IMR-90 (cell line): ENCODE measurements at regions not wholly inside any gene's neighbourhood (a gene's known extent, or its start where the extent isn't known, plus 50 kb on each side); places are given as distances from the start of the nearest gene placed in this dataset.

Experiments
- ATAC-seq: fragments of 200-7000 bp; cut with Tn5 transposase; 2 replicates; pipeline ENCODE4 v1.9.1; 2020; ENCODE audit warnings: low read depth, mild to moderate bottlenecking, moderate library complexity
- BruUV-seq: library from RNA; stranded (reverse); fragments of 400-500 nt; replicated peaks from 2 replicates; lab custom pipeline; 2021; lab: Mats Ljungman, UMichigan
- CTCF ChIA-PET: fragments of 300-600 bp; formaldehyde crosslinking; extraction: SDS; loops from one replicate; lab custom pipeline; 2021; ENCODE audit warnings: antibody characterized with exemption; lab: Yijun Ruan, JAX
- POLR2A ChIA-PET: fragments of 300-600 bp; sonication (Branson Sonifier 250); formaldehyde crosslinking; loops from one replicate; lab custom pipeline; 2022; ENCODE audit warnings: antibody characterized with exemption; ENCODE audit not compliant: unreplicated experiment; lab: Charles Lee
- DNase-seq: peaks from one replicate; pipeline ENCODE4 v3.0.0; 2013
- H2AFZ ChIP-seq: replicated peaks from 2 replicates; pipeline ENCODE3; 2013; ENCODE audit warnings: low read length, mild to moderate bottlenecking; ENCODE audit not compliant: poor library complexity
- H2AK5ac ChIP-seq: 2 replicates; pipeline ENCODE4 v1.6.1; 2013; ENCODE audit warnings: low read depth, low read length, inconsistent platforms
- H2AK9ac ChIP-seq: replicated peaks from 2 replicates; pipeline ENCODE3; 2013; ENCODE audit warnings: mild to moderate bottlenecking, low read depth, low read length, moderate library complexity; ENCODE audit not compliant: poor library complexity
- H2BK120ac ChIP-seq: 2 replicates; pipeline ENCODE4 v1.6.1; 2013; ENCODE audit warnings: low read depth, low read length, inconsistent platforms
- H2BK15ac ChIP-seq: 3 replicates; pipeline ENCODE4 v1.6.1; 2013; ENCODE audit warnings: low read depth, low read length, inconsistent platforms
- H2BK20ac ChIP-seq: 2 replicates; pipeline ENCODE4 v1.6.1; 2013; ENCODE audit warnings: low read depth, mild to moderate bottlenecking, inconsistent platforms, low read length, moderate library complexity
- H2BK5ac ChIP-seq: 2 replicates; pipeline ENCODE4 v1.6.1; 2013; ENCODE audit warnings: mild to moderate bottlenecking, low read depth, low read length, inconsistent platforms; ENCODE audit not compliant: poor library complexity, severe bottlenecking
- H3K14ac ChIP-seq: replicated peaks from 2 replicates; pipeline ENCODE4 v1.6.1; 2013; ENCODE audit warnings: low read depth, low read length, inconsistent platforms
- H3K18ac ChIP-seq: 2 replicates; pipeline ENCODE4 v1.6.1; 2013; ENCODE audit warnings: low read depth, low read length, control low read depth
- H3K23ac ChIP-seq: 2 replicates; pipeline ENCODE4 v1.6.1; 2013; ENCODE audit warnings: low read depth, low read length, inconsistent platforms
- H3K27ac ChIP-seq: 2 replicates; pipeline ENCODE4 v1.5.1; 2013; ENCODE audit warnings: mild to moderate bottlenecking, control low read depth, low read length; ENCODE audit not compliant: insufficient read depth
- H3K27me3 ChIP-seq: 2 replicates; pipeline ENCODE4 v1.6.1; 2013; ENCODE audit warnings: low read length; ENCODE audit not compliant: control insufficient read depth, insufficient read depth
- H3K36me3 ChIP-seq: 2 replicates; pipeline ENCODE4 v1.6.1; 2013; ENCODE audit warnings: low read length, mixed read lengths; ENCODE audit not compliant: control insufficient read depth, insufficient read depth
- H3K4ac ChIP-seq: 2 replicates; pipeline ENCODE4 v1.6.1; 2013; ENCODE audit warnings: low read depth, low read length, inconsistent platforms
- H3K4me1 ChIP-seq: 2 replicates; pipeline ENCODE4 v1.6.1; 2013; ENCODE audit warnings: low read length, mixed read lengths; ENCODE audit not compliant: control insufficient read depth, insufficient read depth
- H3K4me2 ChIP-seq: 2 replicates; pipeline ENCODE4 v1.6.1; 2013; ENCODE audit warnings: low read depth, mild to moderate bottlenecking, control low read depth, low read length, moderate library complexity
- H3K4me3 ChIP-seq: 2 replicates; pipeline ENCODE4 v1.5.1; 2013; ENCODE audit warnings: low read depth, mild to moderate bottlenecking, control low read depth, low read length, moderate library complexity; ENCODE audit not compliant: insufficient read depth
- H3K56ac ChIP-seq: 2 replicates; pipeline ENCODE4 v1.6.1; 2013; ENCODE audit warnings: low read length, inconsistent platforms; ENCODE audit not compliant: insufficient read depth; ENCODE audit errors: extremely low read depth
- H3K79me1 ChIP-seq, 2 experiments: 2 replicates each; pipeline ENCODE4 v1.6.1; 2013; ENCODE audit warnings: low read length in 2 of 2, inconsistent platforms in 1 of 2, low read depth in 1 of 2
- H3K9ac ChIP-seq: 2 replicates; pipeline ENCODE4 v1.6.1; 2013; ENCODE audit warnings: low read depth, low read length, control low read depth
- H3K9me1 ChIP-seq: 2 replicates; pipeline ENCODE4 v1.6.1; 2013; ENCODE audit warnings: low read length, inconsistent platforms; ENCODE audit not compliant: insufficient read depth
- H3K9me3 ChIP-seq: 2 replicates; pipeline ENCODE4 v1.6.1; 2013; ENCODE audit warnings: low read length; ENCODE audit not compliant: control insufficient read depth, insufficient read depth
- H4K20me1 ChIP-seq: 2 replicates; pipeline ENCODE4 v1.6.1; 2013; ENCODE audit warnings: low read length, inconsistent platforms; ENCODE audit not compliant: insufficient read depth
- H4K5ac ChIP-seq: 2 replicates; pipeline ENCODE4 v1.6.1; 2013; ENCODE audit warnings: mild to moderate bottlenecking, low read depth, low read length, control low read depth
- H4K8ac ChIP-seq, 2 experiments: 2 replicates each; pipeline ENCODE4 v1.6.1; 2013; ENCODE audit warnings: low read depth in 2 of 2, low read length in 2 of 2, control low read depth in 1 of 2, inconsistent platforms in 1 of 2
- H4K91ac ChIP-seq: 2 replicates; pipeline ENCODE4 v1.6.1; 2013; ENCODE audit warnings: low read depth, low read length, inconsistent platforms; ENCODE audit not compliant: insufficient read depth
- BHLHE40 ChIP-seq: fragments of 150-350 bp; IDR thresholded peaks from 2 replicates; pipeline ENCODE4 v1.6.1; 2016; ENCODE audit warnings: mild to moderate bottlenecking, low read depth, low read length
- CEBPB ChIP-seq: IDR thresholded peaks from 2 replicates; pipeline ENCODE4 v1.6.1; 2012; ENCODE audit warnings: low read depth, low read length, improper control_type of control experiment
- FOS ChIP-seq: fragments of 150-350 bp; IDR thresholded peaks from 2 replicates; pipeline ENCODE4 v1.6.1; 2016; ENCODE audit warnings: low read depth, low read length
- MAZ ChIP-seq: IDR thresholded peaks from 2 replicates; pipeline ENCODE4 v1.6.1; 2012; ENCODE audit warnings: low read depth, mild to moderate bottlenecking, low read length, improper control_type of control experiment, moderate library complexity, borderline replicate concordance
- POLR2A ChIP-seq: IDR thresholded peaks from 2 replicates; pipeline ENCODE4 v1.6.1; 2012; ENCODE audit warnings: mild to moderate bottlenecking, low read depth, low read length
- RFX5 ChIP-seq: IDR thresholded peaks from 2 replicates; pipeline ENCODE4 v1.8.0; 2012; ENCODE audit warnings: low read depth, mild to moderate bottlenecking, low read length, moderate library complexity
- WGBS, 2 experiments: methylation state at CpG; one replicate each; pipeline versions ENCODE4 v1.1.5 to v1.1.7; 2013; ENCODE audit warnings: missing lambda C conversion rate in 2 of 2; ENCODE audit not compliant: insufficient read length in 1 of 2; ENCODE audit errors: extremely low coverage in 2 of 2; 5-methylcytosine and 5-hydroxymethylcytosine counted together
- dilution Hi-C: fragments of 300-500 bp; cut with HindIII; formaldehyde crosslinking; loops from one replicate; pipeline ENCODE4 v1.14.3; 2018; ENCODE audit warnings: low sequenced_read_pairs; ENCODE audit not compliant: unreplicated experiment
- in situ Hi-C: fragments of 300-500 bp; cut with MboI; formaldehyde crosslinking; loops from 3 replicates; pipeline ENCODE4 v1.14.3; 2019; ENCODE audit warnings: low sequenced_read_pairs, inconsistent platforms, mixed read lengths
- intact Hi-C: fragments of 100-400 bp; cut with micrococcal nuclease; formaldehyde crosslinking; loops from 2 replicates; pipeline ENCODE4 v1.10.0; 2022
- TF ChIP-seq, protein P1 (sequence below): fragments of 150-350 bp; IDR thresholded peaks from 2 replicates; pipeline ENCODE4 v1.6.1; 2017; ENCODE audit warnings: mild to moderate bottlenecking, antibody characterized with exemption, low read length, low read depth
- TF ChIP-seq, protein P2 (sequence below): fragments of 150-350 bp; IDR thresholded peaks from 2 replicates; pipeline ENCODE4 v1.6.1; 2016; ENCODE audit warnings: low read depth, mild to moderate bottlenecking, low read length, moderate library complexity, borderline replicate concordance
- TF ChIP-seq, protein P3 (sequence below): conservative IDR thresholded peaks from 2 replicates; pipeline ENCODE4 v1.5.1; 2012; ENCODE audit warnings: mild to moderate bottlenecking, low read depth, low read length, improper control_type of control experiment

DNA sequence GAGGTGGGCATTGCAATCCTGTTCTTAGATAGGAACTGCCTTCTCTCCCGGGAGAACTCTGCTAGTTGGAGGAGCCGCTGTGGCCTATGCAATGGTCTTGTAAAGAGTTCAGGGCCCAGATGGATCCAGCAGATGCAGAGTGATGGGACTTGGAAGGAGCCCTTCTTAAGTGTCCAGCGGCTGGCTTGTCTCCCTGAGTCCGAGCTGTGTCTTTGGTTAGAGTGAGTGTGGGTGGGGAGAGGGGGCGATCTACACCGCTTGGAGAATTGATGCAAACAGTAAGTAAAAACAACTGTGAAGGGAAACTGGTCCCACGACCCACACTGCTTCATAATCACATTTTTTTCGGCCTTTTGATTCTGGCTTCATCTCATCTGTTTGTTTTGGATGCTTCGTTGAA is 89.8 kb upstream of the CYRIA start:
- BruUV-seq, result no TSS peak
- Histone ChIP-seq H3K27me3 (peaks cover 5% of the 10 kb centered on the region; the same call in 1 of the 2 replicates), H4K8ac (no peak overlapping the region), H3K14ac (no peak overlapping the region), H2BK20ac (no peak overlapping the region), H3K4me2 (no peak overlapping the region), H3K4me1 (no peaks in the 10 kb centered on the region), H3K23ac (no peak overlapping the region), H3K4me3 (no peak overlapping the region), H2BK15ac (no peak overlapping the region), H4K20me1 (no peaks in the 10 kb centered on the region), H3K4ac (no peak overlapping the region), H3K56ac (no peak overlapping the region), H4K91ac (no peak overlapping the region), H2BK120ac (no peak overlapping the region), H2BK5ac (no peak overlapping the region), H2AK9ac (no peak overlapping the region), H3K79me1 (no peaks in the 10 kb centered on the region), H2AFZ (peak overlapping the region; percentile 29), H3K9ac (no peak overlapping the region), H4K5ac (no peak overlapping the region), H3K27ac (no peak overlapping the region), H3K9me3 (no peaks in the 10 kb centered on the region), H3K36me3 (no peaks in the 10 kb centered on the region), H3K9me1 (no peaks in the 10 kb centered on the region), H3K18ac (no peak overlapping the region), H2AK5ac (no peak overlapping the region)
- ATAC-seq, result no peak
- intact Hi-C loops (loop anchor here (5.0 kb wide), 1 partner anchor 88 kb away; the partner anchor contains the start of gene CYRIA), dilution Hi-C loops (no loop called here), in situ Hi-C loops (loop anchor here (5.0 to 25.0 kb wide), 3 partner anchors 138 to 1121 kb away; no protein-coding TSS in a partner anchor)
- DNase-seq, result no peak
- ChIA-PET POLR2A (no interaction called here), CTCF (no interaction called here)
- TF ChIP-seq, protein P1, sequence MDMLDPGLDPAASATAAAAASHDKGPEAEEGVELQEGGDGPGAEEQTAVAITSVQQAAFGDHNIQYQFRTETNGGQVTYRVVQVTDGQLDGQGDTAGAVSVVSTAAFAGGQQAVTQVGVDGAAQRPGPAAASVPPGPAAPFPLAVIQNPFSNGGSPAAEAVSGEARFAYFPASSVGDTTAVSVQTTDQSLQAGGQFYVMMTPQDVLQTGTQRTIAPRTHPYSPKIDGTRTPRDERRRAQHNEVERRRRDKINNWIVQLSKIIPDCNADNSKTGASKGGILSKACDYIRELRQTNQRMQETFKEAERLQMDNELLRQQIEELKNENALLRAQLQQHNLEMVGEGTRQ, result no peak
- TF ChIP-seq BHLHE40 (no peak), POLR2A (no peak), MAZ (no peak), RFX5 (no peak), FOS (no peak), CEBPB (no peak)
- TF ChIP-seq, protein P2, sequence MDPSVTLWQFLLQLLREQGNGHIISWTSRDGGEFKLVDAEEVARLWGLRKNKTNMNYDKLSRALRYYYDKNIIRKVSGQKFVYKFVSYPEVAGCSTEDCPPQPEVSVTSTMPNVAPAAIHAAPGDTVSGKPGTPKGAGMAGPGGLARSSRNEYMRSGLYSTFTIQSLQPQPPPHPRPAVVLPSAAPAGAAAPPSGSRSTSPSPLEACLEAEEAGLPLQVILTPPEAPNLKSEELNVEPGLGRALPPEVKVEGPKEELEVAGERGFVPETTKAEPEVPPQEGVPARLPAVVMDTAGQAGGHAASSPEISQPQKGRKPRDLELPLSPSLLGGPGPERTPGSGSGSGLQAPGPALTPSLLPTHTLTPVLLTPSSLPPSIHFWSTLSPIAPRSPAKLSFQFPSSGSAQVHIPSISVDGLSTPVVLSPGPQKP, result no peak
- TF ChIP-seq, protein P3, sequence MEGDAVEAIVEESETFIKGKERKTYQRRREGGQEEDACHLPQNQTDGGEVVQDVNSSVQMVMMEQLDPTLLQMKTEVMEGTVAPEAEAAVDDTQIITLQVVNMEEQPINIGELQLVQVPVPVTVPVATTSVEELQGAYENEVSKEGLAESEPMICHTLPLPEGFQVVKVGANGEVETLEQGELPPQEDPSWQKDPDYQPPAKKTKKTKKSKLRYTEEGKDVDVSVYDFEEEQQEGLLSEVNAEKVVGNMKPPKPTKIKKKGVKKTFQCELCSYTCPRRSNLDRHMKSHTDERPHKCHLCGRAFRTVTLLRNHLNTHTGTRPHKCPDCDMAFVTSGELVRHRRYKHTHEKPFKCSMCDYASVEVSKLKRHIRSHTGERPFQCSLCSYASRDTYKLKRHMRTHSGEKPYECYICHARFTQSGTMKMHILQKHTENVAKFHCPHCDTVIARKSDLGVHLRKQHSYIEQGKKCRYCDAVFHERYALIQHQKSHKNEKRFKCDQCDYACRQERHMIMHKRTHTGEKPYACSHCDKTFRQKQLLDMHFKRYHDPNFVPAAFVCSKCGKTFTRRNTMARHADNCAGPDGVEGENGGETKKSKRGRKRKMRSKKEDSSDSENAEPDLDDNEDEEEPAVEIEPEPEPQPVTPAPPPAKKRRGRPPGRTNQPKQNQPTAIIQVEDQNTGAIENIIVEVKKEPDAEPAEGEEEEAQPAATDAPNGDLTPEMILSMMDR, result no peak
- WGBS, 2 experiments, result 10% methylated on average over 2 of the region's 9 CpGs; no CpG with 5 or more reads in 1 of the 2 experiments
